Mesodermal cell (in vitro differentiated cells): ENCODE measurements at regions not wholly inside any gene's neighbourhood (a gene's known extent, or its start where the extent isn't known, plus 50 kb on each side); places are given as distances from the start of the nearest gene placed in this dataset.

Experiments
- H3K27ac ChIP-seq: 2 replicates; pipeline ENCODE4 v1.7.0; 2013; ENCODE audit warnings: mild to moderate bottlenecking, low read depth, low read length, moderate library complexity; ENCODE audit not compliant: severe bottlenecking
- H3K36me3 ChIP-seq: 2 replicates; pipeline ENCODE4 v1.7.1; 2013; ENCODE audit warnings: mild to moderate bottlenecking, low read length, moderate library complexity; ENCODE audit not compliant: control insufficient read depth, insufficient read depth
- H3K4me1 ChIP-seq: one replicate; pipeline ENCODE4 v1.7.1; 2013; ENCODE audit warnings: mild to moderate bottlenecking, low read length; ENCODE audit not compliant: insufficient read depth, control insufficient read depth, poor library complexity, severe bottlenecking
- H3K4me3 ChIP-seq: 2 replicates; pipeline ENCODE4 v1.7.0; 2013; ENCODE audit warnings: low read length, control low read depth, mild to moderate bottlenecking; ENCODE audit not compliant: insufficient read depth, poor library complexity, severe bottlenecking; ENCODE audit errors: extremely low read depth
- H3K9me3 ChIP-seq: 2 replicates; pipeline ENCODE4 v1.7.1; 2013; ENCODE audit warnings: mild to moderate bottlenecking, low read length, moderate library complexity; ENCODE audit not compliant: control insufficient read depth
- WGBS, 2 experiments: methylation state at CpG; one replicate each; pipeline ENCODE4 v1.1.5; 2013; ENCODE audit warnings: missing lambda C conversion rate in 2 of 2; ENCODE audit not compliant: insufficient coverage in 2 of 2; 5-methylcytosine and 5-hydroxymethylcytosine counted together

DNA sequence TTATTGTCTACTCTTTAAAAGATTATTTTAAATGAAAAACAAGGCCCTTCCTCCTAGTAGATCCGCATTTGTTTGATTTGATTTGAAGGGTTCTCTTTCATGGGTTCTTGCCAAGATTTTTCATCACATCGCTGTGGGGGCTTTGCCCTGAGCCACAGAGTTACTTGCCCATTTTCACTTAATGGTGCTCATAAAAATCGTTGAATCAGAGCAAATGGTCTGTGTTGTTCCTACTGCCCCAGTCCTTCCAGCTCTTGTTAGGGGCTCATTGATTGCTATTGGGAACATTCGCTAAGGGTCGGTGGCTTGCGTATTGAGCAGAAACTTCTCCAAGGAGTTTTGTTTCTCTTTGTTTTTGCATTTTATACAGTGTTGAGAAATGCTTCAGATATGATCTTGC, 1023.4 kb upstream of the CDH8 start:
- Histone ChIP-seq H3K4me3 (no peak overlapping the region), H3K36me3 (no peaks in the 10 kb centered on the region), H3K4me1 (no peaks in the 10 kb centered on the region), H3K9me3 (no peaks in the 10 kb centered on the region), H3K27ac (no peak overlapping the region)
- 92 to 96% methylated on average over 4 of the region's 6 CpGs for WGBS, 2 experiments

DNA sequence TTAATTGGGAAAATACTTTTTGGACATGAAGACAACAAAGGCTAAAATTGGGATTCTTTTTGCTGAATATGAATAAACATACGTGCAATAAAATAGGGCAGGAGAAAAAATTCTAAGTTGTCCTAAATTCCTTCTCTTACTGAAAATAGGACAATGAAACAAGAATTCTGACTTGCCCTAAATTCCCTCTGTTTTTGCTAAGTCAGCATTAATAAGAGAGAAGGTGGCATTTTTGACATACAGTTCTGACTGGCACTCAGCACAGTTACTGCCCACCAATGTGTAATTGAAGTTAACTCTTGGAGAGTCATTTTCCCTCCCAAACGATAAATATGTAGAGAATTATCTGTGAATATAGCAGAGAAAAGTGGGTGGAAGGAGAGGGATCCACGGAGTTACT, 1021.1 kb upstream of the CDH8 start:
- 83% methylated on average over 2 of the region's 3 CpGs; no CpG with 5 or more reads in 1 of the 2 experiments for WGBS, 2 experiments
- Histone ChIP-seq H3K27ac (no peak overlapping the region), H3K36me3 (no peaks in the 10 kb centered on the region)

GRCh38 chr16:63050391-63050790, 1014.2 kb upstream of the CDH8 start:
- WGBS, 2 experiments = 75 to 100% methylated on average over 1 of the region's 1 CpG
- H3K4me3 ChIP-seq = no peak overlapping the region

More for the DNA sequence above, 1021.1 kb upstream of the CDH8 start:
- H3K4me3 ChIP-seq = no peak overlapping the region
- H3K4me1 ChIP-seq = no peaks in the 10 kb centered on the region
- no peaks in the 10 kb centered on the region for H3K9me3 ChIP-seq

DNA sequence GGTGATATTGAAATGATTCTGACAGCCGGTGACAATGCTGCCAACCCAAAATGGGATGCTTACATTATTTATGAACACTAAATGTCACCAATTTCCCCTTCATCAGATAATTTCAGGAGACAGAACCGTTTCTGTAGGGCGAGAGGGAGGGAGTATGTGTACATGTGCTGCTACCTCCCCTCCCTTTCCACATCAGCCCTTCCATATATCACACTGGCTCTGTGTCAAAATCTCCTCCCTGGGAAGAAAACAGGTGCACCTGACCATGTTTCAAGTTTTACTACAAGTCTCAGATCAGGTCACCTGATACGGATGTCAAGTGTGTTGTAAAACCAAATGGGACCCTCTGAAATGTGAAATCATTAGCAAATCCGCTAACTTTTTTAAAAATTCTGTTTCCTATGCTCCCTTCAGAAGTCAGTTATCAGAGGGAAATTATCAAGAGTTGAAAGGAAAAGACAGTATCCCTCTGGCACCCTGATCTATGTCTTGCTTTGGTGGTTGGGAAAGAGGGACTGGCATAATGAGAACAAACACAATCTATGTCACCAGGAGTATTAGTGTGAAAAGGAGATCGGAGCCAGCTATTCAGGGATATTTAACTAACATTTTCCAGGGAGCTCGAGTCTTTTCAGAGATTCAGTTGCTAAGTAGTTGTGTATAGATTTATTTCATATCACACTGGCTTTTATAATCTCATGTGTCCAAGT, 1002.3 kb upstream of the CDH8 start:
- H3K27ac ChIP-seq = no peak overlapping the region

More at GRCh38 chr16:63050391-63050790, 1014.2 kb upstream of the CDH8 start:
- Histone ChIP-seq H3K4me1 (no peaks in the 10 kb centered on the region), H3K27ac (no peak overlapping the region), H3K36me3 (no peaks in the 10 kb centered on the region), H3K9me3 (no peaks in the 10 kb centered on the region)

DNA sequence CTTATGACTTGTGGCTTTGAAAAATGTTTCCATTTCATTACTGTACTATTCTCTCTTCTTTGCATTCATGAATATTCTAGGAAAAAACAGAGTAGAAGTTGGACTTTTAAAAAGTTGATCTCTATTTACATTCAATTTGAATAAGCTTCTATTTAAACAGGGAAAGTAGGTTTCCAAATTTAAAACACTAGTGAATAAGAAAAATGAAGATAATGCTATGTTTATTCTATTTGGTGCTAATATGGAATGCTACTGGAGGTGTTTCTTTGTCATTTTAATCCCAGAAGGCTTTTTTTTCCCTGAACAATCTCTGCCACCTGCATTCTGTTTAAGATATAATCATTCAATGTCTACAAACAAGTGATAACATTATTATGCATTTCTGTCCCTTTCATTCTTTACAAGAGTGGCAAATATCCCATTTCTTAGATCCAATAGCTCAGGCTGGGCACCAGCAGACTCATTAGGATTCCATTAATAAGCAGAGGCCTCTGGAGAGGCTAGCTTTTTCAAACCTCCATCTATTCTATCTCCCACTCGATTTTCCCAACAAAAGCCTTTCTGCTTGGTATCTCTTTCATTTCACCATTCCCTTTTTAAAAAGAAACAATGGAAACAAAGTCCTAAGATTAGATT, 1001.6 kb upstream of the CDH8 start:
- WGBS, 2 experiments = no CpG with 5 or more reads among the region's 1 CpG
- H3K27ac ChIP-seq = no peak overlapping the region

More for the DNA sequence above, 1002.3 kb upstream of the CDH8 start:
- no peaks in the 10 kb centered on the region for H3K4me1 ChIP-seq
- H3K9me3 ChIP-seq = no peaks in the 10 kb centered on the region
- H3K36me3 ChIP-seq = no peaks in the 10 kb centered on the region
- H3K4me3 ChIP-seq = no peak overlapping the region
- WGBS, 2 experiments = 83 to 100% methylated on average over 2 to 3 of the region's 7 CpGs

GRCh38 chr16:63018581-63019223, 982.5 kb upstream of the CDH8 start:
- H3K4me1 ChIP-seq = no peaks in the 10 kb centered on the region
- H3K9me3 ChIP-seq = no peaks in the 10 kb centered on the region
- WGBS, 2 experiments = 89 to 95% methylated on average over 3 to 4 of the region's 7 CpGs
- no peak overlapping the region for H3K27ac ChIP-seq
- H3K4me3 ChIP-seq = no peak overlapping the region
- H3K36me3 ChIP-seq = no peaks in the 10 kb centered on the region

More for the DNA sequence above, 1001.6 kb upstream of the CDH8 start:
- Histone ChIP-seq H3K9me3 (no peaks in the 10 kb centered on the region), H3K4me3 (no peak overlapping the region), H3K4me1 (no peaks in the 10 kb centered on the region), H3K36me3 (no peaks in the 10 kb centered on the region)

DNA sequence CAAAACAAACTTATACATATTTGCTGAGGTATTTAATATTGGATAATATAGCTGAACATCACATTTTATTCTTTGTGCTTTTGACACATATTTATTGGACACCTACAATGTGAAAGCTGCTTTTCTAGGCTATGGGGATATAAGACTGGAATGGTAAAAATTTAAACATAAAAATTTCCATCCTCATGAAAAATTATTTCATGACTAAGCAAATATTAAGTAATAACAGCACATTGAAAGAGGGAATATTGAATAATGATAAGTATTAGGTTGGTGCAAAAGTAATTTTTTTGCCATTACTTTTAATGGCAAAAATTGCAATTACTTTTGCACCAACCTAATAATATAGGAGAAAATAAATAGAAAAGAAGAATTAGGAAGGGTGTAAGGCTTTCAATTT, 972.5 kb upstream of the CDH8 start:
- Histone ChIP-seq H3K9me3 (no peaks in the 10 kb centered on the region), H3K27ac (no peak overlapping the region), H3K36me3 (no peaks in the 10 kb centered on the region), H3K4me3 (no peak overlapping the region), H3K4me1 (no peaks in the 10 kb centered on the region)

DNA sequence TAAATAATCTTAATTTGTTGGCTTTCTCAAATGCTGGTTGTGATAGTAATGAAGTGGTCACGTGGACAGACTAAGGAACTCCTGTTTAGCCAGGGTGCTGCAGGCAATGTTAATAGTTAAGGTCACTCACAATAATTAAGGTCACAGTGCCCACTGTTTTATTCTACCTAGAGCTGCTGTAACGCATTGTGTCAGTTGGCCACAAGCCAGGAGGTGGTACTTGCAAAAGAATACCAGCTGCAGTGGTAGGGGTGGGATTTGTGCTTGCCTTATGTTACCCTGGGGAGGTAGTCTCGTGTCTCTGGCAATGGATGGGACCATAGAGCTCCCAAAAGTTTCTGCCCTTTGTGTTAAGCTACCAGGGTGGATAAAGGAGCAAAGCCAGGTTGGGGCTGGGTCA, 969.1 kb upstream of the CDH8 start:
- no peak overlapping the region for H3K4me3 ChIP-seq
- WGBS, 2 experiments = 59% methylated on average over 2 of the region's 3 CpGs; no CpG with 5 or more reads in 1 of the 2 experiments
- no peaks in the 10 kb centered on the region for H3K4me1 ChIP-seq
- no peaks in the 10 kb centered on the region for H3K9me3 ChIP-seq
- H3K36me3 ChIP-seq = no peaks in the 10 kb centered on the region
- no peak overlapping the region for H3K27ac ChIP-seq

GRCh38 chr16:62989480-62989879, 953.2 kb upstream of the CDH8 start:
- no peak overlapping the region for H3K4me3 ChIP-seq
- no peak overlapping the region for H3K27ac ChIP-seq
- no peaks in the 10 kb centered on the region for H3K36me3 ChIP-seq
- WGBS, 2 experiments = 100% methylated on average over 1 of the region's 1 CpG; no CpG with 5 or more reads in 1 of the 2 experiments
- no peaks in the 10 kb centered on the region for H3K9me3 ChIP-seq
- no peaks in the 10 kb centered on the region for H3K4me1 ChIP-seq

GRCh38 chr16:62985722-62986121, 949.5 kb upstream of the CDH8 start:
- Histone ChIP-seq H3K4me1 (no peaks in the 10 kb centered on the region), H3K4me3 (no peak overlapping the region), H3K9me3 (no peaks in the 10 kb centered on the region), H3K27ac (no peak overlapping the region), H3K36me3 (no peaks in the 10 kb centered on the region)
- WGBS, 2 experiments = 90 to 100% methylated on average over 1 of the region's 1 CpG

GRCh38 chr16:62978451-62978850, 942.2 kb upstream of the CDH8 start:
- H3K27ac ChIP-seq = no peak overlapping the region
- no peaks in the 10 kb centered on the region for H3K4me1 ChIP-seq

More at GRCh38 chr16:62978451-62978850, 942.2 kb upstream of the CDH8 start:
- H3K9me3 ChIP-seq = no peaks in the 10 kb centered on the region
- no peak overlapping the region for H3K4me3 ChIP-seq
- no peaks in the 10 kb centered on the region for H3K36me3 ChIP-seq
